Caco-2 (cell line): ENCODE measurements at regions not wholly inside any gene's neighbourhood (a gene's known extent, or its start where the extent isn't known, plus 50 kb on each side); places are given as distances from the start of the nearest gene placed in this dataset.

Source experiments
- BruUV-seq: library from RNA; stranded (reverse); fragments of 400-500 nt; replicated peaks from 2 replicates; lab custom pipeline; 2021; lab: Mats Ljungman, UMichigan
- CTCF ChIA-PET: fragments of 300-600 bp; sonication (Branson Sonifier 250); formaldehyde crosslinking; loops from one replicate; lab custom pipeline; 2022; ENCODE audit warnings: antibody characterized with exemption; lab: Charles Lee
- POLR2A ChIA-PET: fragments of 300-600 bp; sonication (Branson Sonifier 250); formaldehyde crosslinking; loops from one replicate; lab custom pipeline; 2022; ENCODE audit warnings: antibody characterized with exemption; lab: Charles Lee
- DNase-seq, 2 experiments: peaks; one replicate each; pipeline versions ENCODE4 v3.0.0 to v3.0.0-alpha.2; 2020 to 2022
- H3K27me3 ChIP-seq: replicated peaks from 2 replicates; pipeline ENCODE4 v1.6.0; 2011; ENCODE audit warnings: low read length; ENCODE audit not compliant: control insufficient read depth, insufficient read depth
- H3K36me3 ChIP-seq: 2 replicates; pipeline ENCODE4 v1.5.1; 2011; ENCODE audit warnings: low read length; ENCODE audit not compliant: control insufficient read depth, insufficient read depth
- H3K4me1 ChIP-seq: fragments of 250-450 bp; sonication (Bioruptor Pico); 2 replicates; pipeline ENCODE4 v1.5.1; 2020; ENCODE audit warnings: mild to moderate bottlenecking
- H3K4me3 ChIP-seq: 2 replicates; pipeline ENCODE4 v1.5.1; 2011; ENCODE audit warnings: low read depth, mild to moderate bottlenecking, control low read depth, low read length
- H3K9me3 ChIP-seq: fragments of 250-450 bp; sonication (Bioruptor Pico); 2 replicates; pipeline ENCODE4 v1.5.1; 2020; ENCODE audit warnings: mild to moderate bottlenecking, moderate library complexity
- H3K27ac Mint-ChIP-seq: one replicate; pipeline ENCODE4 v1.8.0; 2022; ENCODE audit warnings: mixed read lengths; ENCODE audit not compliant: unreplicated experiment
- H3K27me3 Mint-ChIP-seq: one replicate; pipeline ENCODE4 v1.8.0; 2022; ENCODE audit warnings: mixed read lengths; ENCODE audit not compliant: insufficient read depth, unreplicated experiment
- H3K36me3 Mint-ChIP-seq: one replicate; pipeline ENCODE4 v1.8.0; 2022; ENCODE audit warnings: mild to moderate bottlenecking, mixed read lengths; ENCODE audit not compliant: insufficient read depth, unreplicated experiment
- H3K4me1 Mint-ChIP-seq: one replicate; pipeline ENCODE4 v1.8.0; 2022; ENCODE audit warnings: low read depth, mixed read lengths; ENCODE audit not compliant: unreplicated experiment
- H3K4me3 Mint-ChIP-seq: one replicate; pipeline ENCODE4 v1.8.0; 2022; ENCODE audit warnings: mild to moderate bottlenecking, moderate library complexity, mixed read lengths; ENCODE audit not compliant: unreplicated experiment
- H3K9me3 Mint-ChIP-seq: one replicate; pipeline ENCODE4 v1.8.0; 2022; ENCODE audit warnings: mixed read lengths; ENCODE audit not compliant: unreplicated experiment
- CTCF ChIP-seq, 2 experiments: fragments of 200-600 bp in 1 of 2; IDR thresholded peaks; 1 replicate in 1 of 2; 2 replicates in 1 of 2; pipeline versions ENCODE4 v1.5.1 to v1.8.0; 2011 to 2022; ENCODE audit warnings: antibody characterized with exemption in 1 of 2, control low read depth in 1 of 2, inconsistent platforms in 1 of 2, low read depth in 1 of 2, low read length in 1 of 2, mild to moderate bottlenecking in 1 of 2, moderate library complexity in 1 of 2; ENCODE audit not compliant: insufficient read depth in 1 of 2, severe bottlenecking in 1 of 2, unreplicated experiment in 1 of 2
- intact Hi-C: fragments of 100-400 bp; cut with micrococcal nuclease; formaldehyde crosslinking; loops from one replicate; pipeline ENCODE4 v1.10.0; 2022; ENCODE audit not compliant: unreplicated experiment

GRCh38 chr2:76320716-76321115 lies 610.0 kb upstream of the GCFC2 start:
- H3K9me3 Mint-ChIP-seq: no peaks in the 10 kb centered on the region
- intact Hi-C loops: no loop called here
- no peaks in the 10 kb centered on the region for H3K36me3 Mint-ChIP-seq
- CTCF ChIA-PET: no interaction called here
- Histone ChIP-seq H3K9me3 (no peaks in the 10 kb centered on the region), H3K4me1 (no peaks in the 10 kb centered on the region), H3K27me3 (no peaks in the 10 kb centered on the region), H3K36me3 (no peaks in the 10 kb centered on the region), H3K4me3 (no peak overlapping the region)
- POLR2A ChIA-PET: no interaction called here
- H3K4me3 Mint-ChIP-seq: no peak overlapping the region
- TF ChIP-seq CTCF (IDR thresholded peaks at IDR 0.05; ENCODE audit: insufficient read depth in 1 of 2, low read depth in 1 of 2, low read length in 1 of 2, severe bottlenecking in 1 of 2, unreplicated experiment in 1 of 2): no peak
- H3K27ac Mint-ChIP-seq: no peak overlapping the region
- no peaks in the 10 kb centered on the region for H3K4me1 Mint-ChIP-seq
- no TSS peak for BruUV-seq
- DNase-seq: no peak
- H3K27me3 Mint-ChIP-seq: no peaks in the 10 kb centered on the region

- Histone ChIP-seq H3K4me1 (peaks cover 8% of the 10 kb centered on the region; the same call in 1 of the 2 replicates), H3K36me3 (no peaks in the 10 kb centered on the region), H3K27me3 (no peaks in the 10 kb centered on the region), H3K9me3 (no peaks in the 10 kb centered on the region), H3K4me3 (no peak overlapping the region)
- no peak for DNase-seq
- no peaks in the 10 kb centered on the region for H3K4me1 Mint-ChIP-seq
- no peaks in the 10 kb centered on the region for H3K9me3 Mint-ChIP-seq
- TF ChIP-seq CTCF (IDR thresholded peaks at IDR 0.05; ENCODE audit: insufficient read depth in 1 of 2, low read depth in 1 of 2, low read length in 1 of 2, severe bottlenecking in 1 of 2, unreplicated experiment in 1 of 2): no peak
- no peak overlapping the region for H3K4me3 Mint-ChIP-seq
- intact Hi-C loops: no loop called here
- POLR2A ChIA-PET: no interaction called here
- H3K27ac Mint-ChIP-seq: no peak overlapping the region
- no TSS peak for BruUV-seq
- no peaks in the 10 kb centered on the region for H3K27me3 Mint-ChIP-seq
- CTCF ChIA-PET: no interaction called here
- H3K36me3 Mint-ChIP-seq: no peaks in the 10 kb centered on the region
These were observed 608.2 kb upstream of the GCFC2 start for GRCh38 chr2:76318848-76319360.

- Histone ChIP-seq H3K9me3 (no peaks in the 10 kb centered on the region), H3K4me3 (no peak overlapping the region), H3K36me3 (no peaks in the 10 kb centered on the region), H3K27me3 (no peaks in the 10 kb centered on the region), H3K4me1 (peaks cover 8% of the 10 kb centered on the region; the same call in 1 of the 2 replicates)
- no TSS peak for BruUV-seq
- H3K9me3 Mint-ChIP-seq: no peaks in the 10 kb centered on the region
- H3K36me3 Mint-ChIP-seq: no peaks in the 10 kb centered on the region
- no peaks in the 10 kb centered on the region for H3K27me3 Mint-ChIP-seq
- ChIA-PET POLR2A (no interaction called here), CTCF (no interaction called here)
- intact Hi-C loops: no loop called here
- no peak for DNase-seq
- no peak overlapping the region for H3K27ac Mint-ChIP-seq
- TF ChIP-seq CTCF (IDR thresholded peaks at IDR 0.05; ENCODE audit: insufficient read depth in 1 of 2, low read depth in 1 of 2, low read length in 1 of 2, severe bottlenecking in 1 of 2, unreplicated experiment in 1 of 2): no peak
- H3K4me1 Mint-ChIP-seq: no peaks in the 10 kb centered on the region
- H3K4me3 Mint-ChIP-seq: no peak overlapping the region
These were observed 606.0 kb upstream of the GCFC2 start for GRCh38 chr2:76316691-76317090.
